IPS-NIHi7 (cell line): ENCODE measurements at regions not wholly inside any gene's neighbourhood (a gene's known extent, or its start where the extent isn't known, plus 50 kb on each side); places are given as distances from the start of the nearest gene placed in this dataset.

Experiments used
- DNase-seq: peaks from one replicate; pipeline ENCODE4 v3.0.0; 2012; ENCODE audit warnings: mixed read lengths; ENCODE audit errors: extremely low spot score

DNA sequence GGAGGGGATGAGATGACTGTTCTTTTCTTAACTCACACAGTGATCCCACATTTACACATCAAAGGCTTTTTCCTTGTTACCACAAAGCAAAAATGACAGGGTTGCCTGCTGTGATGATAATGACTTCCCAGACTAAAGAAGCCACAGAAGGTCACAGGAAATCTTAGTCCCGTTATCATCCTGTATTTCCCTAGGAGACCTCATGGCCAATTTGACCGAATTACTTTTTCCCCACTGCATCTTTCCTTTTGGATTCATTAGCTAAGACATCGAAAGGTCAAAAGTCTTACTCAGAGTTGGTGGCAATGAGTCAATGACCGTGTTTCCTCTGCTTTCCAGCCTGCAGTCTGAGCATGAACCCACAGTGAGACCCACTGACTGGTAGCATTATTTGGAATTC is 130.1 kb upstream of the INHBA start:
- DNase-seq, result peak; percentile 50

DNA sequence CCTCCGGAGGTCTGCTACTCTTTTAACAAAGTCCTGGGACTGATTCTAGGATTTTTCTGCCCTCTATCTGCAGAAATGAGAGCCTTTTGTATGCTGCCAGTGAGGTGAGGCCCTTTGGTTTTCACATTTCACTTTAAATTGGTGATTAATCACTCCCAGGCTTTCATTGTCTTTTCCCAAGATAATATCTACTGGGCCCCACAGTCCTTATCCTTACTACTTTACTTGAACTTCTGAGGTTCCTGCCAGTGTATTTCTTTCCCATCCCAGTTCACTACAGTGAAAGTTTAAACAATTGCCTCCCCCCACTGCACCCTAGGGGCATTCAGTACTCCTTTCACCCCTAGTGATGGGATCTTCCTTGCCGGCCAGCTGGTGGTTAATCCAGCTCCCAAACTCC is 127.4 kb upstream of the INHBA start:
- no peak for DNase-seq

DNA sequence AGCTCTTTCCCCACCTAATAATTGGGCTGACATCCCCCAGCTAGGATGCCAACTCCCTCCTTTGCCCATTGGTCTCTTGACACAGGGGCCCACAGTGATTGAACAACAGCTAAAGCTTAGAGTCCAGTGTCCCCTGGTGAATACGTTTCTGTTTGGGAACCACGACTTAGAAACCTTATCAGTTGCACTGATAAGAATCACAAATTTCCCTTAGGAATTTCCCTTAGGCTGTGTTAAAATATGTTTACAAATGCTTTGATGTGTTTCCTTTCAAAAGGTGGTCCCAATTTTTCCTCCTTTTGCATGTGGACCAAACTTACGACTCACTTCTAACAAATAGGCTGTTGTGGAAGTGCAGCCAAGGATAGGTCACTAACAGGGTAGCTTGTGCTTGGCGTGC is 126.0 kb upstream of the INHBA start:
- DNase-seq, result no peak

DNA sequence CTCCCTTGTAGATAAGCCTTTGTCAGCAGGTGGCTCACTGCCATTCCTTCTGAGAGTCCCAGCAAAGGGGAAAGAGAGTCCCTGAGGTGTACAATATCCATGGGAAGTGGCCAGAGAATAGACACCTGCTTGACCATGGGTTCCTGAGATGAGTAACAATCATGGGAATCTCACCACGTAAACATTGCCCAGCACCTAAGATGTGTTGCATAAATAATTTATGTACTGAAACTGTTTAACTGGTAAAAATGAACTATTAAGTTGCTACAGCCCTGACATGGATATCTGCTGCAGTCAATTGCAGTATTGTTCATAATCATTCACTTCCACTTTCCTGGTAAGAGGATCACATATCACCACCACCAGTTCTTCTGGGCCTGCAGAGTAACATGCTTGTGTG is 123.8 kb upstream of the INHBA start:
- DNase-seq, result no peak

DNA sequence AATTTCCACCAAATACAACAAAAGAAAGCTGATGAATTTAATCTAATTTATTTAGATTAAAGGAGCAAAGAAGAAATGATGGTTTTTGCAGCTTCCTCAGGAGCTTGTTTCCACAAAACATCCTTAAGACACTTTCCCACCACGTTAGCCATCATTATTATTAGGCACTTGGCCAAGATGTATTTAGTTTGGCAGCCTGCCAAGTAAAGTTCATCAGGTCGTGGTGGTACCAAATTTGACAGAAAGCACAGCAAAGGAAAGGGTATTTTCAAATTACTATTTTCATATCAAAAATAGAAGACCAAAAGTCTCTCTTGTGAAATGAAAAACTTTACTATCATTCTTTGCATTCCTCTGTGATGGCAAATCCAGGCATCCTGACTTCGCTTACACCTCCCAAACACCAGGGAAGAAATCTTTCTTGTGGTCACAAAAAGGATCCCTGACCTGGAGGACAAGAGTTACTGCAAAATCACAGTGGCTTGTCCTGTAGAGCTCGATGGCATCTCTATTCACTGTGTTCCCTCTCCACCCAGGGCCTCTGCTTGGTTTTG is 123.1 kb upstream of the INHBA start:
- DNase-seq, result no peak

DNA sequence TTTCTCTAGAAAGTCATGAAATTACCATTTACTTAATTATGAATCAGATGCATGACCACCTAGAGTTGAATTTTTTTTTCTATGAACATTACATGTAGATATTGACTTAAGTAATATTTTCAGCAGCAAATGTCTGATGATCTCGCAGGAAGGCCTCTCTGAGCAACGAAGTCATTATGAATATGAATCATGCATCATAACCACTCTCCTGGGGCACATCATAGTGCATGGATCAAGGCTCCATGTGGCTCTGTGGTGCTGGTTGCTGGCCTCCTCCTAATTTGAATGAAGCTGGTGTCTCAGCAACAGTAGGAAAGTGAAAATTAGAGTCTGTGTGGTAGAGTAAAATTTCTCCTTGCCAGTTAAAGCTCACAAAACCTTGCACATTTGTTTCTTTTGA is 121.4 kb upstream of the INHBA start:
- DNase-seq, result no peak

DNA sequence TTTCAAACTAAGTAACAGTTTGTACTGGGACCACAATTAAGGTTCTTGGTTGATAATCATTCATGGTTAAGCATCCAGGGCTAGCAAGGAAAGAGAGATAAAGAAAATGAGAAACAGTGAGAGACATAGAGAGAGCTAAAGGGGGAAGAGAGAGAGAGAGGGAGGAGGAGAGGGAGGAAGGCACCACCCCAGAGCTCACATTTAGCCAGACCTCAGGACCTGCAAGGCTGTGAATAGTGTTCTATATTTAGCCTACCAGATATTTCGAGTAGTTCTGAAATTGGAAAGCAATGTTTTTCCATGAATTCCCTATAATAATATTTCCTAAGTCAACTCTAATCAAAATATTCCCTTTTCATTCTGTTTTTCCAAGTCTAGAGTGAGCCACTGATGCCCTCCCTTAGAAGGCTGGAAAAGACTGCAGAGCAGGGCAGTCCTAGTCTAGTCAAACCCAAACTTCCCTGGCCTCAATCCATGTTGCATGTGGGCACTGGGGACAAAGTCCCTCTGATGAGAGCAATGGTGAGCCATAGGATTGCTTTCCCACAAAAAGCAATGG is 119.4 kb upstream of the INHBA start:
- DNase-seq, result no peak

DNA sequence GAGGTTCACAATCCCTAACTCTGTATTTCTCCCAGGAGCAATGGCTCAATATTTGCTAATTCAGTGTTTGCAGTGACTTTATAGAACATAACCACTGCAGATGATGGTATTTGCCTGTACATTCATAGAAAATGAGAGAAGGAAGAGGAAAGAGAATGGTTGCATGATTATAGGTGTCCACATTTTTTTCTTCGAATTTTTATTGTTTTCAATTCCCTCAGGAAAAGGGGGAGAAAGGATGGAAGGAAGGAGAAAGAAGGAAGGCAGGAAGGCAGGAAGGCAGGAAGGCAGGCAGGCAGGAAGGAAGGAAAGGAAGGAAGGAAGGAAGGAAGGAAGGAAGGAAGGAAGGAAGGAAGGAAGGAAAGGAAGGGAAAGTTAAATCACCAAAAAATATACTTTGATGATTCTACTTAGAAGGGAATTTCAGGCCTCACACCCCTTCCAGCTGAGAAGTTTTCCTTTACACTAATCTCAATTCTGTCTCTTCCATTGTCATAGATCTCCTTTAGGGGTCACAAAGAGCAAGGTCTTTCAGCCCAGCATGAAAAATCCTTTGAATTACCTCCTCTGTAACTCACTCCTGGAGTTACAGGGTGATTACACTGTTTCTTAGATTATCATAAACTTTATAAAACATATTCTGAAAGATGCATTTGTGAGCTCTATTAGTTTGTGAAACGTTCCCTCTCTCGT is 118.8 kb upstream of the INHBA start:
- DNase-seq, result no peak

DNA sequence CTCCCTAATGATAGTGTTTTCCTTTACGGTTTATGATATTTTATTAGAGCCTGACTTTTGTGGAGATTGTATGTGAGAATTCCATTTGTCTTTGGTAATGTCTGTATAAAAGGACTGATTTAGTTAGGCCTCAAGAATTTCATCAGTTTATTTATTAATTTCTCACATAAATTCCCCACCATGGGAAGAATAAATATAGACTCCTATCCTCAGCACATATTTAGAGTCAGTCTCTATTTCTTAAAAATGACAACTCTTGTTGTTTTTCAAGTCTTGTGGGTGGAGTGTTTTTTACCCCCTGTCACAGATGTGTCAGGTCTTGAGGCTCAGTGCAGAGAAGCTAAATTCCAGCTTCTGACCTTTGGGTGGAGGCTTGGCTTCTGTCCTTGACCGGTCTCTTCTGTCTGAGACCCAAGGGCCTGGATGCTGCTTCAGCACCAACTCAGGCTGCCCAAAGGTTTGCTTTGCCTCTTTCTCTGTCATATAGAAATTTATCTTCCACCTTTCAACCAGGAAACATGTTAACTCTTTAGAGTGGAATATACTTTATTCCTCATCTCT is 117.3 kb upstream of the INHBA start:
- DNase-seq, result no peak

DNA sequence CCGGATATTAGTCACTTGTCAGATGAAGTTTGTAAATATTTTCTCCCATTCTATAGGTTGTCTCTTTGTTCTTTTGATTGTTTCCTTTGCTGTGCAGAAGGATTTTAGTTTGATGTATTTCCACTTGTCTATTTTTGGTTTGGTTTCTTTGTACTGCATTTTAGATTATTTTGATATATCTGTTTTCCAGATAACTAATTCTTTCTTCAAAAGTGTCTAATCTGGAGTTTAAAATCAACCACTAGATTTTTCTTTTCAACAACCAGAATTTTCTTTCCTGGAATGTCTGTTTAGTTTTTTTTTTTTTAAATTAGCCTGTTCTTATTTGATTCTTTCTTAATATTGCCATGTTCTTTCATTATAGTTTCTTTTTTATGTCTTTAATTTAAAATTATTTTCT is 116.8 kb upstream of the INHBA start:
- no peak for DNase-seq

DNA sequence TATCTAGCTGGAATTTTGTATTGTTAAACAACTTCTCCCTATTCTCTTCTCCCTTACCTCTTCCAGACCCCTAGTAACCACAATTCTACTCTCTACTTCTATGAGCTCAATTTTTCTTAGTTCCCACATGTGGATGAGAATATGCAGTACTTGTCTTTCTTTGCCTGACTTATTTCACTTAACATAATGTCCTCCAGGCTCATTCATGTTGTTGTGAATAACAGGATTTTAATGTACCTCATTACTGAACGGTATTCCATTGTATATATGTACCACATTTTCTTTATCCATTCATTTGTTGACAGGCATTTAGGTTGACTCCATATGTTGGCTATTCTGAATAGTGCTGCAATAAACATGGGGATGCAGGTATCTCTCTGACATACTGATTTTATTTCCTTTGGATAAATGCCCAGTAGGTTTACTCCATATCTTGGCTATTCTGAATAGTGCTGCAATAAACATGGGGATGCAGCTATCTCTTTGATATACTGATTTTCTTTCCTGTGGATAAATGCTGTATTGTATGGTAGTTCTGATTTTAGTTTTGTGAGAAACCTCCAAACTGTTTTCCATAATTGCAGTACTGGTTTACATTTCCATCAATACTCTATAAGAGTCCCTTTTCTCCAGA is 116.0 kb upstream of the INHBA start:
- no peak for DNase-seq

DNA sequence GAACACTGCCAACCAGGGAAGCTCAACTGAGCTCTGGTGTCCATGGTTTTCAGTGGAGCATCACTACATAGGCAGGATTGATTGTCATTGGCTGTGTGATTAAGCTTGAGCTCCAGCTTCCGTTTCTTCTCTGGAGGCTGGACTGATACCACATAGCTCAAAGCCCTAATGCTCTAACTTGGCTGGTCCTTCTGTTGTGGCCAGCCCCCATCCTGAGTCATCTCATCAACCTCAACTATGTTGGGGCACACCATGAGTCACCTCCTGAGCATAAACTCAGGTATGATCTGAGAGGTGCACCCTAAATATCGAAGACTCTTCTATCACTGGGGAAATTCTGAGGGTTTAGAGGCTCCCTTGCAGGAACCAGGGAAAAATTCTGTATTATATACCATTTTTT is 114.5 kb upstream of the INHBA start:
- no peak for DNase-seq

DNA sequence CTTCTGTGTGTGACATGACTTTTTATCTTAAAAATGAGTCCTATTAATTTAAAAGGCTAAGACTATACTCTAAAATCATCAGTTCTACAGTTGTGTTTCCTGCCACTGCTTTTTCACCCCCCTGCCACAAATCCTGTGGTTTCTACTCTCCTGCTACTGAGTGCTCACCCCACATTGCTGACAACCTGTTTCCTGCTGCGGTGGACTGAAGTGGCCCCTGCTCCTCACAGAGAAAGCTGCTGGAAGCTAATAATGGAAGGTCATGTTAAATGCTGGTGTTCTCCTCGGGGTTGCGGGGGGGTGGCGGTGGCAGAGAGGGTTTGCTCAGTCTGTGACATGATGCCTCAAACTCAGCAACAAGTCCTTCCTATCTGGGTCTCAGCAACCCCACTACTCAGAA is 113.2 kb upstream of the INHBA start:
- no peak for DNase-seq

DNA sequence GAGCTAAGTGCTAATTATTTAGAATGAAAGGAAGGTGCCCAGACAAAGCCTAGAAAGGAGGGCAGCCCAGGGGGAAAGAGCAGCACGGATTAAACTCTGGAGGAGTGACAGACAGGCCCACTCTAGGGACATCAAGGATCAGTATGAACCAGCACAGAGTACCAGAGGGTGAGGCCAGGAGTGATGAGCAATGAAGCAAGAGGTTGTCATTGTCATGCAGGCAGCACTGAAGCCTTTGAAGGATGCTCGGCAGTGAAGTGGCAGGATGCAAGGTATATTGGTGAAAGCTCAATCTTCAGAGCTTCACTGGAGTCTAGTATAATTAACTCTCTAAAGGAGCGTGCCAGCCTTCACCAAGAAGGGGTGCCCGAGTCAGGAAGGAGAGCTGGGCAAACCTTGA is 112.0 kb upstream of the INHBA start:
- DNase-seq, result no peak

DNA sequence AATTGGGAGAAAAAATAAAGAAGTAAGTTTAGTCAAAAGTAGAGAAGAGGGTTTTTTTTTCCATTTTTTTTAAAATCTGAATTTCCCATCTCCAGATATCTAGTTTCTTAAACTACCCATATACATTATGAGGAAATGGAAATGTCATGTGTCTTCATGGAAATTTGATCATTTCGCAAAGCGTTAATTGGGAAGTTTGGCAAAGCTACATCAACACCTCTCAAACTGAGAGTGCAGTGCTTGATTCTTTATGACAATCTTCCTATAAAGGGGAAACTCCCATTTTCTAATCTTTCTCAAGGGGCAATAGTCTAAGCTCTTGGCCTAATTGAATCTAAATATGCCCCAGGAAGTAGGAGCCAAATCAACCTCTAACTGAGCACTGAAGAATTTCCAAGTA is 110.4 kb upstream of the INHBA start:
- no peak for DNase-seq

DNA sequence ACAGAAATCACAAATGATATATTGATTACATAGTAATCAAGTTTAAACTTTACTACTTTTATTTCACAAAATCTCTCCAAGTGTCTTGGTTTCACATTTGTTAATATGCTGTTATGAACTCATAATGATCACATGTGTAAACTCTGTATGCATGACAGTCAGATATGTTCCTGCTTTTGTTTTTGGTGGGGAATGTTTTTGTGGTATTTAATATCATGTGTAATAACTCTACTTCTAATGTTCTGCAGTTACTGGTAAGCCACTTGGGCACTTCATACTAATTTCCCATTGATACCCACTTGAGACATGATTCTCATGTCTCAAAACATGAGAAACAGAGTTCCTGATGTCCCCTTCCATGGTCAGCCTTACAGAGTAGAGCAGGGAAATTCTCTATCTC is 109.1 kb upstream of the INHBA start:
- DNase-seq, result no peak

DNA sequence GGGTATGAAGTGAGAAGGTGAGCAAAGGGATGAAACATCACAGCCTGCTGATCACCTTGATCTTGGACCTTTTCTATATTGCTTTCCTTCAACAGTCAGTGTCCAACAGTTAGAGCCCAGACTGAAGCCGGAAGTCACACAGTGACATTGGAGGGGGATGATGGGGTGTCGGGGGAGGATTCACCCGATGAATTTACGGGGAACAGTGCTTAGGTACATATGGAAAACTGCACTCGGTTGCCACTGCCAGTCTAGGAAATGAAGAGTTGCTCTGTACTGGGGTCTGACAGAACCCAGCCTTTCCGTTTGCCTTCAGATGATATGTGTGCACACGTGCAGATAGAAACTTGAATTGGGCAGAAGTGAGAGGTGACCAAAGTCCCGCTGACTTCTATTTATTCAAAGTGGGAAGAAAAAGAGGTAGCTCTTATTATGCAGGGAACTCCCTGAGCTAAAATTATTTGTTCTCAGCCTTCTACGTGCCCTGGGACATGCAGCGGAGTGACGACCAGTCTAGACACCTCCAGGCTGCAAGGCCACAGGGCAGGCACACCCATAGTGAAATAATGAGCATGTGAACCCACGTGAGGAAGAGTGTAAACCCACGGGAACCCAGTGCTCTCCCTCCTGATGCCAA is 107.2 kb upstream of the INHBA start:
- no peak for DNase-seq

DNA sequence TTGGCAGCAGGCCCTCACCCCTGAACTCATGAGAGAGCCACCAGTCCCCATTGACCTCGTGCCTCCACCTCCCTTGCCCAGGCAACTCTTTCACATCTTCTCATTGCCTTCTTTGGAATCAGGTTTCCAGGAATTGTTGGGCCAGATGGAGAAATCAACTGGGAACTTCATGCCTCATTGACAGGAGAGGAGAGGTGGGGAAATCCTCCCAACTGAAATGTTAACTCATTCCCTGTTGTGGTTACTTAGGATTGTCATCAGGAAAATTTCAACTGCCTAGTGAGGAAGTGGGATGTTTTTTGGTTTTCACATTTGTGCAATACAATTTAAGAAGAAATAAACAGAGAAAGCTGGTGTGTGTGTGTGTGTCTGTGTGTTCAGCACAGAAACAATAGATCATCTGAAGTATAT is 106.6 kb upstream of the INHBA start:
- DNase-seq, result no peak

DNA sequence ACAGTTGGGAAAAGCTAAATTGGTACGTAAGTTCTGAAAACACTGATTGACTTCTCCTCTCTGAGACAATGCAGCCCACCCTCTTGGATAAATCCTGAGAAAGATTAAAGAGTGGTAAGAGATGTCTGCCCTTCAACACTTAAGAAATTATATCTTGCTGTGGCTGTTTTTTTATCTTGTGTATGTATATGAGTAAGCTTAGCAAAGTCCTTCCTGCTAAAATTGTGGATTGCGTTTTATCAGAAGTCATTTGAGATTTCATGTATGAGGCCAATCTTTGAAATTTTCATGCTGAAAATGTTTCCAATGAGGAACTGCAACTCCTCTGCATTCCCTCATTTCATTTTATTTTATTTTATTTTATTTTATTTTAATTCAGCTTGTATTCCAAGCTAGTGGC is 106.2 kb upstream of the INHBA start:
- DNase-seq, result no peak

DNA sequence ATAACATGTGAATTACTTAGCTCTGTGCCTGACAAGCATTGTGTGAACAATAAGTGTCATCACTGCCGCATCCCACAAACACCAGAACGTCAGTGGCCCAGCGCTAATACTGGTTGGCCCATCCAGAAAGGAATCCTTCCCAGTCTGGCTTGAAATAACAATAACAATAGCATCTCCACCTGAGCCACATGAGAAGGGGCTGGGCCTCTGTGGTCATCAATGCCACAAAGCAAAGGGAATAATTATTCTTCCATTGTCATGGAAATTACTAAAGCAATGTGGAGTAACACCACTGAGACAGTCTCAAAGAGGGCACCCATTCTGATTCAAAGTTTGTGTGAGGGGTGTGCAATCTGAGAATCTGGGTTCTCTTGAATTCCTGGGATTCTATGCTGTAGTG is 105.7 kb upstream of the INHBA start:
- peak; percentile 56 for DNase-seq

DNA sequence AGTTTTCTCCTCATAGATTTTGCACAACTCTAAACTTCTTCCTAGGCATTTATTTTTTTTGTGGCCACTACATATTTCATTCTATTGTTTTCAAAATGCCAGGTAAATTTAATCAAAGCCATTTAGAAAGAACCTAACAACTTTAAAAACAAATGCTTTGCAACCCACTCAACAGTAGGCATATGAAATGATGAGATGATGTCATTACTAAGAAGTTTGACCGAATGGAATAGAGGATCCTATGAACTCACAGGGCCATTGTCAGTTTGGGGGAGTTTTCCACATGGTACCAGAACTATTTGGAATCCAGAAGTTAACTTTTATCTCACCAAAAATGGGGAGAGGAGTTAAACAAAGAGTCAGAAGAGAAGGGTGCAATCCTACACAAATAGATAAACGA is 100.7 kb upstream of the INHBA start:
- DNase-seq, result no peak

DNA sequence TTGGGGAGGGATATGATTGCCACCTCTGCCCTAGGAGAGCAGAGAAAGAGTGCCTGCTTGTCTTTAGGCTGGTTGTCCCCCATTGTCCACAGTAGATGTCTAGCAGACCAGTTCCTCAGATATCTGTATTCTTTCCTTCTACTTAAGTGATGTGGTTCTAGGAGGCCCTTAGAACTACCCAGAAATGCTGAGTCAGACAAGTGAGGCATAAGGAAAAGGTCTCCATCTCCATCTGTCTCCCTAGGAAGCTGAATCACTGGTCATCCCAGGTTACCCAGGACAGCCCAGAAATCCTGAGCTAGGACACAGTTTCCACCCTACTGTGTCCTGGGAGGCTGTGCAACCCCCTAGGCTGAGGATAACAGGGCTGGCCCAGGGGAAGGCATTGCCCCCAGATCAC is 93.4 kb upstream of the INHBA start:
- DNase-seq, result no peak
